SK-N-SH treated with all-trans-retinoic acid at 6 μM for 48 hours (cell line): ENCODE measurements at regions not wholly inside any gene's neighbourhood (a gene's known extent, or its start where the extent isn't known, plus 50 kb on each side); places are given as distances from the start of the nearest gene placed in this dataset.

ENCODE experiments used
- ATAC-seq: fragments of 200-7000 bp; cut with Tn5 transposase; 3 replicates; pipeline ENCODE4 v1.9.1; 2020; ENCODE audit warnings: mild to moderate bottlenecking, moderate library complexity
- ARNTL ChIP-seq: fragments of 450-650 bp; formaldehyde crosslinking; IDR thresholded peaks from 2 replicates; pipeline ENCODE4 v1.5.0; 2020; ENCODE audit warnings: low read depth, mild to moderate bottlenecking, moderate library complexity, borderline replicate concordance
- BACH2 ChIP-seq: fragments of 250-450 bp; sonication (Bioruptor Pico); IDR thresholded peaks from 2 replicates; pipeline ENCODE4 v1.9.0; 2021; ENCODE audit warnings: mild to moderate bottlenecking, borderline replicate concordance
- ESRRG ChIP-seq: fragments of 250-450 bp; sonication (Bioruptor Pico); IDR thresholded peaks from 2 replicates; pipeline ENCODE4 v1.6.1; 2021; ENCODE audit warnings: mild to moderate bottlenecking
- ISL1 ChIP-seq: fragments of 250-450 bp; sonication (Bioruptor Pico); IDR thresholded peaks from 2 replicates; pipeline ENCODE4 v2.1.2; 2022; ENCODE audit warnings: mild to moderate bottlenecking, moderate library complexity
- OSR1 ChIP-seq: fragments of 250-450 bp; sonication (Bioruptor Pico); IDR thresholded peaks from 2 replicates; pipeline ENCODE4 v1.8.0; 2022; ENCODE audit warnings: moderate library complexity, mild to moderate bottlenecking, inconsistent platforms
- PPARA ChIP-seq: fragments of 250-450 bp; sonication (Bioruptor Pico); IDR thresholded peaks from 2 replicates; pipeline ENCODE4 v1.5.0; 2020; ENCODE audit warnings: mild to moderate bottlenecking, borderline replicate concordance
- RARB ChIP-seq: fragments of 250-450 bp; sonication (Bioruptor Pico); IDR thresholded peaks from 2 replicates; pipeline ENCODE4 v1.8.0; 2021; ENCODE audit warnings: mild to moderate bottlenecking, moderate library complexity
- SNAI2 ChIP-seq: fragments of 250-450 bp; sonication (Bioruptor Pico); IDR thresholded peaks from 2 replicates; pipeline ENCODE4 v1.5.0; 2020; ENCODE audit warnings: mild to moderate bottlenecking, moderate library complexity
- TOX ChIP-seq: fragments of 250-450 bp; sonication (Bioruptor Pico); IDR thresholded peaks from 2 replicates; pipeline ENCODE4 v1.8.0; 2021; ENCODE audit warnings: mild to moderate bottlenecking, moderate library complexity, borderline replicate concordance
- TSHZ2 ChIP-seq: fragments of 250-450 bp; sonication (Bioruptor Pico); IDR thresholded peaks from 2 replicates; pipeline ENCODE4 v1.5.0; 2020; ENCODE audit warnings: mild to moderate bottlenecking, moderate library complexity
- ZFP3 ChIP-seq: fragments of 250-450 bp; sonication (Bioruptor Pico); IDR thresholded peaks from 2 replicates; pipeline ENCODE4 v1.5.0; 2020; ENCODE audit warnings: mild to moderate bottlenecking, moderate library complexity
- ZFP30 ChIP-seq: fragments of 450-650 bp; formaldehyde crosslinking; IDR thresholded peaks from 2 replicates; pipeline ENCODE4 v1.5.0; 2022; ENCODE audit warnings: mild to moderate bottlenecking, moderate library complexity
- ZNF565 ChIP-seq: fragments of 450-650 bp; formaldehyde crosslinking; conservative IDR thresholded peaks from 2 replicates; pipeline ENCODE4 v1.5.0; 2020; ENCODE audit warnings: low read depth, mild to moderate bottlenecking, moderate library complexity
- ZNF70 ChIP-seq: fragments of 450-650 bp; formaldehyde crosslinking; IDR thresholded peaks from 2 replicates; pipeline ENCODE4 v1.5.0; 2020; ENCODE audit warnings: mild to moderate bottlenecking, moderate library complexity
- ZNF8 ChIP-seq: fragments of 450-650 bp; formaldehyde crosslinking; IDR thresholded peaks from 2 replicates; pipeline ENCODE4 v1.5.0; 2020; ENCODE audit warnings: mild to moderate bottlenecking, moderate library complexity
- TF ChIP-seq, protein P1 (sequence below): fragments of 250-450 bp; sonication (Bioruptor Pico); IDR thresholded peaks from 2 replicates; pipeline ENCODE4 v1.8.0; 2021; ENCODE audit warnings: low read depth, mild to moderate bottlenecking, moderate library complexity, borderline replicate concordance
- TF ChIP-seq, protein P2 (sequence below): fragments of 250-450 bp; sonication (Bioruptor Pico); IDR thresholded peaks from 2 replicates; pipeline ENCODE4 v1.5.1; 2021; ENCODE audit warnings: mild to moderate bottlenecking, moderate library complexity
- TF ChIP-seq, protein P3 (sequence below): fragments of 250-450 bp; sonication (Bioruptor Pico); IDR thresholded peaks from 2 replicates; pipeline ENCODE4 v1.5.1; 2020; ENCODE audit warnings: low read depth, mild to moderate bottlenecking, moderate library complexity

- TF ChIP-seq ISL1 (no peak), TOX (CRISPR knock-in tag) (no peak), ZFP3 (no peak), ZNF565 (no peak), BACH2 (CRISPR knock-in tag) (no peak), ZFP30 (CRISPR knock-in tag) (no peak), ESRRG (no peak), ARNTL (CRISPR knock-in tag) (no peak), ZNF70 (no peak), TSHZ2 (CRISPR knock-in tag) (no peak), RARB (CRISPR knock-in tag) (no peak), PPARA (CRISPR knock-in tag) (no peak), SNAI2 (CRISPR knock-in tag) (no peak)
- TF ChIP-seq, protein P1, sequence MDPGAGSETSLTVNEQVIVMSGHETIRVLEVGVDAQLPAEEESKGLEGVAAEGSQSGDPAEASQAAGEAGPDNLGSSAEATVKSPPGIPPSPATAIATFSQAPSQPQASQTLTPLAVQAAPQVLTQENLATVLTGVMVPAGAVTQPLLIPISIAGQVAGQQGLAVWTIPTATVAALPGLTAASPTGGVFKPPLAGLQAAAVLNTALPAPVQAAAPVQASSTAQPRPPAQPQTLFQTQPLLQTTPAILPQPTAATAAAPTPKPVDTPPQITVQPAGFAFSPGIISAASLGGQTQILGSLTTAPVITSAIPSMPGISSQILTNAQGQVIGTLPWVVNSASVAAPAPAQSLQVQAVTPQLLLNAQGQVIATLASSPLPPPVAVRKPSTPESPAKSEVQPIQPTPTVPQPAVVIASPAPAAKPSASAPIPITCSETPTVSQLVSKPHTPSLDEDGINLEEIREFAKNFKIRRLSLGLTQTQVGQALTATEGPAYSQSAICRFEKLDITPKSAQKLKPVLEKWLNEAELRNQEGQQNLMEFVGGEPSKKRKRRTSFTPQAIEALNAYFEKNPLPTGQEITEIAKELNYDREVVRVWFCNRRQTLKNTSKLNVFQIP (CRISPR knock-in tag) = no peak
- TF ChIP-seq, protein P2, sequence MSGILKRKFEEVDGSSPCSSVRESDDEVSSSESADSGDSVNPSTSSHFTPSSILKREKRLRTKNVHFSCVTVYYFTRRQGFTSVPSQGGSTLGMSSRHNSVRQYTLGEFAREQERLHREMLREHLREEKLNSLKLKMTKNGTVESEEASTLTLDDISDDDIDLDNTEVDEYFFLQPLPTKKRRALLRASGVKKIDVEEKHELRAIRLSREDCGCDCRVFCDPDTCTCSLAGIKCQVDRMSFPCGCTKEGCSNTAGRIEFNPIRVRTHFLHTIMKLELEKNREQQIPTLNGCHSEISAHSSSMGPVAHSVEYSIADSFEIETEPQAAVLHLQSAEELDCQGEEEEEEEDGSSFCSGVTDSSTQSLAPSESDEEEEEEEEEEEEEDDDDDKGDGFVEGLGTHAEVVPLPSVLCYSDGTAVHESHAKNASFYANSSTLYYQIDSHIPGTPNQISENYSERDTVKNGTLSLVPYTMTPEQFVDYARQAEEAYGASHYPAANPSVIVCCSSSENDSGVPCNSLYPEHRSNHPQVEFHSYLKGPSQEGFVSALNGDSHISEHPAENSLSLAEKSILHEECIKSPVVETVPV (CRISPR knock-in tag) = no peak
- TF ChIP-seq, protein P3, sequence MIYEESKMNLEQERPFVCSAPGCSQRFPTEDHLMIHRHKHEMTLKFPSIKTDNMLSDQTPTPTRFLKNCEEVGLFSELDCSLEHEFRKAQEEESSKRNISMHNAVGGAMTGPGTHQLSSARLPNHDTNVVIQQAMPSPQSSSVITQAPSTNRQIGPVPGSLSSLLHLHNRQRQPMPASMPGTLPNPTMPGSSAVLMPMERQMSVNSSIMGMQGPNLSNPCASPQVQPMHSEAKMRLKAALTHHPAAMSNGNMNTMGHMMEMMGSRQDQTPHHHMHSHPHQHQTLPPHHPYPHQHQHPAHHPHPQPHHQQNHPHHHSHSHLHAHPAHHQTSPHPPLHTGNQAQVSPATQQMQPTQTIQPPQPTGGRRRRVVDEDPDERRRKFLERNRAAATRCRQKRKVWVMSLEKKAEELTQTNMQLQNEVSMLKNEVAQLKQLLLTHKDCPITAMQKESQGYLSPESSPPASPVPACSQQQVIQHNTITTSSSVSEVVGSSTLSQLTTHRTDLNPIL (CRISPR knock-in tag) = no peak
- no peak for ATAC-seq
Measured at GRCh38 chr21:36246080-36246631, 73.8 kb upstream of the MORC3 start.

GRCh38 chr21:36247316-36248010 lies 72.5 kb upstream of the MORC3 start:
- ATAC-seq = no peak
- TF ChIP-seq PPARA (CRISPR knock-in tag) (no peak), ZNF8 (CRISPR knock-in tag) (no peak), ZFP3 (no peak), OSR1 (CRISPR knock-in tag) (no peak)
- TF ChIP-seq, protein P2 (CRISPR knock-in tag) = no peak

DNA sequence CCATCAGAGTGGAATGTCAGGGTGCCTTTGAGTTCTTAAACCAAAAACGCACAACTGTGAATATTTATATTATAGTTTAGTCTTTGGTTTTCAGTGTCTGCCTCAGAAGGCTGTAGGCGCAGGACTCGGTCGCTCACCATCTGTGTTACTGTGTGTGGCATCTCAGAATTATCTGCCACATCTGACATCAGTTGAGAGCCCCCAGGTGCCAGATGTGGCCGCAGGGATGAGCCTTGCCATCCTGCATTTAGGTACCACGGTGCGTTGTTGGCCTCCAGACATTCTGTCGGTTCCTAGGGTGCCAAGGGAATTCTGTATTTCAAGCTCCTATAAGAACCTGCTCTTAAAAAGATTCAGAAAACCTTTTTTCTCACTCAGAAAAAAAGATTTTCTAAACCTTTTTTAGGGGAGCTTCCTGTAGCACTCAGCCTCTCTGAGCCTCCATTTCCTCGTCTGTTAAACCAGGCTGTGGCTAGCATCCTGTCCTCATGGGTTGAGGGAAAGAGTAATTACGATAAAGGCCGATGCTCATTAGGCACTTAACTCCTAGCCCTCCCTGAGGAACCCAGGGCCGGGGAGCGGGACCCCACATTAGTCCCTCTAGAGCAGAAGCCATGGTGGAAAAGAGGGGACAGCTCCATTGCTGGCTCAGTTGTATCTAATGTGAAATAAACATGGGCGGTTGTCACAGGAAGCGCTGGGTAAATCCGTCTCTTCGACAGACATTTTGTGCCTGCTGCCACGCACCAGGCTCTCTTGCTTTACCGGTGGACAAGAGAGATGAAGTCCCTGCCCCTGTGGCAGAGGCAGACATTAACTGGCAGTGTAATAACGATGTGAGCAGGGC lies 70.2 kb upstream of the MORC3 start:
- TF ChIP-seq ZNF70 = no peak
- no peak for ATAC-seq
